GM21528 (cell line): ENCODE measurements at regions not wholly inside any gene's neighbourhood (a gene's known extent, or its start where the extent isn't known, plus 50 kb on each side); places are given as distances from the start of the nearest gene placed in this dataset.
"Not testable (repeated sequence)": the region's sequence is repeated elsewhere in the genome, so short reads cannot be mapped to it uniquely, and the experiment has no call there.

Experiments
- ATAC-seq: cut with Tn5 transposase; IDR thresholded peaks from one replicate; pipeline ENCODE4 v1.9.1; 2021; ENCODE audit warnings: mild to moderate bottlenecking, moderate library complexity; ENCODE audit not compliant: unreplicated experiment, low FRiP score

DNA sequence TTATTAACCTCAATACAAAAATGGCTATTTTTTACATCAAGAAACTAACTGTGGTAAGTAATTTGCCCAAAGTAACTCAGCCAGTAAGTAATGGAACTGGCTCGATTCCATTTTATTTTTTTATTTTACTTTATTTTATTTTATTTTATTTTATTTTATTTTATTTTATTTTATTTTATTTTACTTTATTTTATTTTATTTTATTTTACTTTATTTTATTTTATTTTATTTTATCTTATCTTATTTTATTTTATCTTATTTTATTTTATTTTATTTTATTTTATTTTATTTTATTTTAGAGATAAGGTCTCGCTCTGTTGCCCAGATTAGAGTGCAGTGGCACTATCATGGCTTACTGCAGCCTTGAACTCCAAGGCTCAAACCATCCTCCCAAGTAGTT is 516.3 kb upstream of the API5 start:
- not testable (repeated sequence) for ATAC-seq

- no peak for ATAC-seq
These were observed 511.8 kb upstream of the API5 start for GRCh38 chr11:42800041-42800440.

- no peak for ATAC-seq
These were observed 509.4 kb upstream of the API5 start for GRCh38 chr11:42802201-42802899.

DNA sequence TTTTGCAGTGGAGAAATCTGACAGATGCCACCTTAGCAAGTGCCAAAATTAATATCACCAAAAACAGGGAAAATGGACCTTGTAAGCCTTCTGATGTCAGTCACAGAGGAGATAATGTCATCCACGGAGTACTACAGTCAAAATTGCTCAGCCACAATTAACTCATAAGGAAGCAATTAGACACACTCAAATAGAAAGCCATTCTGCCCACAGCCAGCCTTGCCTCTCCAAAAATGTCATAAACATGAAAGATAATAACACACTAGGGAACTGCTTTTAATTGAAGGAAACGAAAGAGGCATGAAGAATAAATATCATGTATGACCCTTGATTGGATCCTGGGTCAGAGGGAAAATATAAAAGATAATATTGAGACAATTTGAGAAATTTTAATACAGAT is 505.6 kb upstream of the API5 start:
- no peak for ATAC-seq

DNA sequence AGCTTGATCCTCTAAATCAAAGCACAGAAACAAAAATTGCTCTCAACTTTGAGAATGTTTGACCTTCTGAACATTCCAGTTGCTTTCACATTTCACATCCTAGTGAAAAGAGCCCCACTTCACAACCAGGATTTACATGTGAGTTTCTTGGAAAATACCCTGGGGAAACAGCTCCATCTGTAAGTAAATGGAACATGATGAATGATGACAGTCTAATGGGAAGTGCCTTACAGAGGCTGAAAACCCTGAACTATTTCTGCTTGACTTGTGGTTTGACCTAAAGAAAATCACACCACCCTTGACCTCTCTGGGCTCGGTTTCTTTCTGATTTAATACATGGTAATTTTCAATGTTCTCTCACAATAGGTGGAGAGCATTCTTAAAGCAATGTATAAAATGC is 499.4 kb upstream of the API5 start:
- no peak for ATAC-seq

GRCh38 chr11:42812960-42813359 is 498.8 kb upstream of the API5 start:
- no peak for ATAC-seq

GRCh38 chr11:42816471-42816870 is 495.3 kb upstream of the API5 start:
- no peak for ATAC-seq

- ATAC-seq = no peak
These were observed 492.7 kb upstream of the API5 start for GRCh38 chr11:42819126-42819525.

DNA sequence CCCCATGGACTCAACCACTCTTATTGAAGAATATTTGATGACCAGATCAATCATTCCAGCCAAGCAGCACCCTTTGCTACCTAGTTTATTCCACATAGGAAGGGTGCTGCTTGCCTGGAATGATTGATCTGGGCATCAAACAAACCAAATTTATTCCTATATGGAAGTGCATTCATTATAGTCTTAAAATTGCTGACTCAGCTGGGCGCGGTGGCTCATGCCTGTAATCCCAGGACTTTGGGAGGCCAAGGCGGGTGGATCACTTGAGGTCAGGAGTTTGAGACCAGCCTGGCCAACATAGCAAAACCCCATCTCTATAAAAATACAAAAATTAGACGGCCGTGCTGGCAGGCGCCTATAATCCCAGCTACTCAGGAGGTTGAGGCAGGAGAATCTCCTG is 489.6 kb upstream of the API5 start:
- ATAC-seq = not testable (repeated sequence)

- ATAC-seq = no peak
These were observed 488.2 kb upstream of the API5 start for GRCh38 chr11:42823546-42823945.

- ATAC-seq = no peak
These were observed 487.7 kb upstream of the API5 start for GRCh38 chr11:42824067-42824466.

- no peak for ATAC-seq
These were observed 486.2 kb upstream of the API5 start for GRCh38 chr11:42825598-42825997.

GRCh38 chr11:42827845-42828244 is 484.0 kb upstream of the API5 start:
- ATAC-seq = no peak

DNA sequence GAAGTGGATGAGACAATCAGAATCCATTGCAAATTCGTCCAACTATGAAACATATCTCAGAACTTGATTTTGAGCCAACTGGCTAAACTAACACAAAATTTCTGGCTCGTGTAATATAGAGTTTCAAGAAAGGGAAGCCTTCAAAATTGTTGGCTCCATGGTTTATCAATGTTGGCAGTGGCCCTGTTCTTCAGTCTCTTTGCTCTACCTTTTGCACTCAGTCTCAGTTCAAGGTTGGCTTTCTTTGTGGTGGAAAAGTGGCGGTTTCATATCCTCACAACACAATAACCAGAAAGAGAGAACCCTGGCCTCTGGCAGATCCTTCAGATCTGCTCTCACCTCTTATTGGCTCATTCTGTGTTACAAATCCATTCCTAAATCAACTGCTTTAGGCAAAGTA is 473.8 kb upstream of the API5 start:
- ATAC-seq = no peak

GRCh38 chr11:42840176-42840829 is 471.5 kb upstream of the API5 start:
- no peak for ATAC-seq

DNA sequence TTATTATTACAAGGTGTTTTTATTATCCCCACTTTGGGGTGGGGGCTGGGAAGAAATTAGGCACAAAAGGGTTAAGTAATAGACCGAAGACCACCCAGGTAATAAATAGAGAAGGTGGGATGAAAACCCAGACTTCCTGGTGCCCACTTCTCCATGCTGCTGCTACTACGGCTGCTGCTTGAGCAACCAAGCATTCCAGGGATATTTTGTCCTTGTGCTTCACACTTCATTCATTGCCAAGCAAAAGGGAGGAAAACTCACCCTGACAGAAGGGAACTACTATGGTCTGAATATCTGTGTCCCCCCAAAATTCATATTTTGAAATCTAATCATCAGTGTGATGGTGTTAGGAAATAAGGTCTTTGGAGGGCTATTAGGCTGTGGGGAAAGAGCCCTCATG is 470.9 kb upstream of the API5 start:
- ATAC-seq = no peak

DNA sequence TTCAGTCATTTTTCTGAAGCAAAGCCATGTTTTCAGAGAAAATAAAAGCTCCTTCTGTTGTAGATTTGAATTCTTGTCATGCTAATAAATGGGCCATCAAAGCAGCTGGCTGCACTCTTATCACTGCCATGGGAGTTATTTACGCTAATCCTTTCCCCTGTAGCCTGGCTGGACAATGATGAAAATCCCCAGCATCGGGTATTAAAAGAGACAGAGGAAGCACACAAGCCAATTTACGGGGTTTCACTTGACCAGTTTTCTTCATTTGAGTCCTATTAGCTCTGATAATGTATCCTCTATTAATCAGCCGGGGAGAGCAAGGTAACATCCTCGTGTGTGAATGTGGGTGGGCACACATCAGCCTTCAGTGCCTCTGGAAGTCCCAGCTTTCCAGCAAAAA is 470.2 kb upstream of the API5 start:
- ATAC-seq = no peak

DNA sequence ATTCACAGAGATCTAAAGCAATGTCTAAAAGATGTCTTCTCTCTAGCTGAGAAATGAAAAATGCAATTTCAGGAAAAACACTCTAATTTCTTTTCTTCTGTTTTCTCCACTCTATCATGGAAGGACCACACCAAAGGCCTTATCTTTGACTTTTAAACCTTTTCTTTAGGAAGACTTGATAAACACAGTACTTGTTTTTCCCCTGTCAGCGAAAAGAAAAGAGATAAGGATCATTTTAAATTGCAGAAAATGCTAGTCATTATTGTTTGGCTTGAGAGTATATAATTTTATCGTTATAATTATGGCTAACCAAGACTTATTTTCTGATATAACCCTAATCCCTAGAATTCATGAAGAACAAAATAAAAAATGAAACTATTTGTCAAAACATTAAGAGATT is 462.4 kb upstream of the API5 start:
- ATAC-seq = no peak

DNA sequence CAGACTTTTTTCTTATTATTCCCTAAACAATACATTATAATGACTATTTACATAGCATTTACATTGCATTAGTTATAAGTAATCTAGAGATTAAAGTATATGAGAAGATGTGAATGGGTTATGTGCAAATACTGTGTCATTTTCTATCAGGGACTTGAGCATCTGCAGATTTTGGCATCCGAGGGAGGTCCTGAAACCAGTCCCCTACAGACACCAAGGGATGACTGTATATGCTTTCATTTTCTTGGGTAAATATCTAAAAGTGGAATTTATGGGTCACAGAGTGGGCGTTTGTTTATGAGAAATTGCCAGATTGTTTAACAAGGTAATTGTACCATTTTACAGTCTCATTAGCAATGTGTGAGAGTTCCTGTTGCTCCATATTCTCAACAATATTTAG is 454.5 kb upstream of the API5 start:
- no peak for ATAC-seq

- no peak for ATAC-seq
These were observed 441.3 kb upstream of the API5 start for GRCh38 chr11:42870480-42870879.

- ATAC-seq = not testable (repeated sequence)
These were observed 437.9 kb upstream of the API5 start for GRCh38 chr11:42873800-42874405.

DNA sequence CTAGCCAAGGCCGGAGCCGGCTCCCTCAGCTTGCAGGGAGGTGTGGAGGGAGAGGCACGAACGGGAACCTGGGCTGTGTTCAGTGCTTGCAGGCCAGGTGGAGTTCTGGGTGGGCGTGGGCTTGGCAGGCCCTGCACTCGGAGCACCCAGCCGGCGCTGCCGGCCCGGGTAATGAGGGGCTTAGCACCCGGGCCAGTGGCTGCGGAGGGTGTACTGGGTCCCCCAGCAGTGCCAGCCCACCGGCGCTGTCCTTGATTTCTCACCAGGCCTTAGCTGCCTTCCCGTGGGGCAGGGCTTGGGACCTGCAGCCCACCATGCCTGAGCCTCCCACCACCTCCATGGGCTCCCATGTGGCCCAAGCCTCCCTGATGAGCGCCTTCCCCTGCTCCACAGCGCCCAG is 430.5 kb upstream of the API5 start:
- ATAC-seq = not testable (repeated sequence)
